OCI-LY7 (cell line): ENCODE measurements at regions not wholly inside any gene's neighbourhood (a gene's known extent, or its start where the extent isn't known, plus 50 kb on each side); places are given as distances from the start of the nearest gene placed in this dataset.
"Not testable (repeated sequence)": the region's sequence is repeated elsewhere in the genome, so short reads cannot be mapped to it uniquely, and the experiment has no call there.

Experiments
- BruUV-seq: library from RNA; stranded (reverse); fragments of 400-500 nt; replicated peaks from 2 replicates; lab custom pipeline; 2021; lab: Mats Ljungman, UMichigan
- CTCF ChIA-PET: fragments of 300-600 bp; sonication (Branson Sonifier 250); formaldehyde crosslinking; loops from one replicate; lab custom pipeline; 2022; ENCODE audit warnings: antibody characterized with exemption; ENCODE audit not compliant: unreplicated experiment; lab: Charles Lee
- POLR2A ChIA-PET: fragments of 300-600 bp; sonication (Branson Sonifier 250); formaldehyde crosslinking; loops from one replicate; lab custom pipeline; 2022; ENCODE audit warnings: antibody characterized with exemption; lab: Charles Lee
- DNase-seq: peaks from one replicate; pipeline ENCODE4 v3.0.0-alpha.2; 2015; ENCODE audit warnings: low spot score
- H2AFZ ChIP-seq: fragments of 200-600 bp; sonication (generic), shearing (Covaris generic); 2 replicates; pipeline ENCODE4 v1.6.1; 2014; ENCODE audit warnings: mild to moderate bottlenecking, antibody characterized with exemption, low read length, moderate library complexity
- H3K27ac ChIP-seq: fragments of 200-600 bp; sonication (generic); 2 replicates; pipeline ENCODE4 v1.5.1; 2014; ENCODE audit warnings: mixed run types, low read depth, mild to moderate bottlenecking, moderate library complexity, low read length, inconsistent platforms; ENCODE audit not compliant: poor library complexity, severe bottlenecking
- H3K36me3 ChIP-seq: fragments of 200-600 bp; sonication (generic); 2 replicates; pipeline ENCODE4 v1.6.1; 2014; ENCODE audit warnings: mild to moderate bottlenecking, antibody characterized with exemption, low read length, moderate library complexity, mixed read lengths; ENCODE audit not compliant: insufficient read depth
- H3K4me1 ChIP-seq: fragments of 200-600 bp; sonication (generic); 2 replicates; pipeline ENCODE4 v1.5.1; 2014; ENCODE audit warnings: mild to moderate bottlenecking, low read length; ENCODE audit not compliant: insufficient read depth, poor library complexity, severe bottlenecking
- H3K4me2 ChIP-seq: fragments of 200-600 bp; sonication (generic); 2 replicates; pipeline ENCODE4 v1.6.1; 2014; ENCODE audit warnings: mild to moderate bottlenecking, low read length
- H3K4me3 ChIP-seq: fragments of 200-600 bp; sonication (generic); 2 replicates; pipeline ENCODE4 v1.5.1; 2014; ENCODE audit warnings: mild to moderate bottlenecking, low read depth, low read length; ENCODE audit not compliant: poor library complexity, severe bottlenecking
- H3K79me2 ChIP-seq: fragments of 200-600 bp; sonication (generic); 2 replicates; pipeline ENCODE4 v1.6.1; 2016; ENCODE audit warnings: low read depth, mild to moderate bottlenecking, low read length, moderate library complexity, mixed read lengths; ENCODE audit not compliant: insufficient read depth
- H3K9me2 ChIP-seq: fragments of 200-600 bp; sonication (generic); 2 replicates; pipeline ENCODE4 v1.6.1; 2016; ENCODE audit warnings: mild to moderate bottlenecking, low read length, mixed read lengths; ENCODE audit not compliant: insufficient read depth
- H3K9me3 ChIP-seq: fragments of 200-600 bp; sonication (generic); 2 replicates; pipeline ENCODE4 v1.6.1; 2014; ENCODE audit warnings: mild to moderate bottlenecking, mixed run types, low read length, mixed read lengths
- H4K20me1 ChIP-seq: fragments of 200-600 bp; sonication (generic); 2 replicates; pipeline ENCODE4 v1.6.1; 2014; ENCODE audit warnings: mild to moderate bottlenecking, antibody characterized with exemption, low read length, moderate library complexity, mixed read lengths; ENCODE audit not compliant: insufficient read depth
- CTCF ChIP-seq: fragments of 200-600 bp; sonication (generic); conservative IDR thresholded peaks from 2 replicates; pipeline ENCODE4 v1.5.1; 2014; ENCODE audit warnings: mild to moderate bottlenecking, antibody characterized with exemption, low read length, moderate library complexity, mixed read lengths
- EZH2phosphoT487 ChIP-seq: fragments of 200-600 bp; sonication (generic); IDR thresholded peaks from 2 replicates; pipeline ENCODE4 v1.6.1; 2018; ENCODE audit warnings: low read depth, borderline replicate concordance, mild to moderate bottlenecking, mixed run types, antibody characterized with exemption, low read length, moderate library complexity, mixed read lengths
- intact Hi-C: fragments of 100-400 bp; cut with micrococcal nuclease; formaldehyde crosslinking; loops from one replicate; pipeline ENCODE4 v1.10.0; 2022; ENCODE audit not compliant: unreplicated experiment

- Histone ChIP-seq H3K9me2 (no peaks in the 10 kb centered on the region), H3K36me3 (no peaks in the 10 kb centered on the region), H3K27ac (no peak overlapping the region), H3K4me2 (no peak overlapping the region), H3K9me3 (no peaks in the 10 kb centered on the region), H3K4me1 (no peaks in the 10 kb centered on the region), H4K20me1 (no peaks in the 10 kb centered on the region), H2AFZ (no peak overlapping the region), H3K79me2 (no peaks in the 10 kb centered on the region), H3K4me3 (no peak overlapping the region)
- BruUV-seq: no TSS peak
- ChIA-PET POLR2A (no interaction called here), CTCF (no interaction called here)
- TF ChIP-seq CTCF: no peak
- no peak for TF ChIP-seq EZH2phosphoT487
- no peak for DNase-seq
- intact Hi-C loops: no loop called here
These were observed 1395.1 kb downstream of the CDH8 start for GRCh38 chr16:60641067-60641665.

GRCh38 chr16:60640038-60640437 lies 1396.2 kb downstream of the CDH8 start:
- no peaks in the 10 kb centered on the region for H3K9me2 ChIP-seq
- no peak for DNase-seq
- H3K4me3 ChIP-seq: no peak overlapping the region
- no peak for TF ChIP-seq EZH2phosphoT487
- no peak for TF ChIP-seq CTCF
- BruUV-seq: no TSS peak
- intact Hi-C loops: no loop called here
- no peaks in the 10 kb centered on the region for H3K4me1 ChIP-seq
- no peaks in the 10 kb centered on the region for H4K20me1 ChIP-seq
- H3K4me2 ChIP-seq: no peak overlapping the region
- H3K27ac ChIP-seq: no peak overlapping the region
- H3K79me2 ChIP-seq: no peaks in the 10 kb centered on the region
- H2AFZ ChIP-seq: no peak overlapping the region
- H3K36me3 ChIP-seq: no peaks in the 10 kb centered on the region
- ChIA-PET CTCF (no interaction called here), POLR2A (no interaction called here)
- no peaks in the 10 kb centered on the region for H3K9me3 ChIP-seq

GRCh38 chr16:60636636-60637035 lies 1399.6 kb downstream of the CDH8 start:
- H3K79me2 ChIP-seq, BruUV-seq, H3K9me3 ChIP-seq, DNase-seq, H3K4me3 ChIP-seq, H3K4me2 ChIP-seq, H3K9me2 ChIP-seq, H3K4me1 ChIP-seq, H3K27ac ChIP-seq, H2AFZ ChIP-seq, intact Hi-C loops, H3K36me3 ChIP-seq, CTCF ChIA-PET, POLR2A ChIA-PET, H4K20me1 ChIP-seq: not testable (repeated sequence)
